GM08714 (cell line): ENCODE measurements at regions not wholly inside any gene's neighbourhood (a gene's known extent, or its start where the extent isn't known, plus 50 kb on each side); places are given as distances from the start of the nearest gene placed in this dataset.
"Not testable (repeated sequence)": the region's sequence is repeated elsewhere in the genome, so short reads cannot be mapped to it uniquely, and the experiment has no call there.

ENCODE experiments used
- H3K4me3 ChIP-seq: fragments of 200-500 bp; sonication (Bioruptor generic); 2 replicates; pipeline ENCODE4 v1.5.1; 2014; ENCODE audit warnings: mild to moderate bottlenecking, low read length, inconsistent platforms
- ZNF274 ChIP-seq: IDR thresholded peaks from 2 replicates; pipeline ENCODE4 v1.6.1; 2012; ENCODE audit warnings: mild to moderate bottlenecking, low read depth, low read length

- no peak overlapping the region for H3K4me3 ChIP-seq
- no peak for TF ChIP-seq ZNF274
Observed at GRCh38 chr7:21334906-21335305, 93.0 kb upstream of the SP4 start.

GRCh38 chr7:21336743-21337142 lies 91.1 kb upstream of the SP4 start:
- no peak overlapping the region for H3K4me3 ChIP-seq
- TF ChIP-seq ZNF274: no peak

- TF ChIP-seq ZNF274: no peak
- H3K4me3 ChIP-seq: no peak overlapping the region
Observed at GRCh38 chr7:21338728-21339164, 89.1 kb upstream of the SP4 start.

GRCh38 chr7:21344900-21345299 lies 83.0 kb upstream of the SP4 start:
- H3K4me3 ChIP-seq: not testable (repeated sequence)

- TF ChIP-seq ZNF274: no peak
- no peak overlapping the region for H3K4me3 ChIP-seq
Observed at GRCh38 chr7:21345361-21345760, 82.5 kb upstream of the SP4 start.

GRCh38 chr7:21346297-21346696 lies 81.6 kb upstream of the SP4 start:
- no peak overlapping the region for H3K4me3 ChIP-seq
- TF ChIP-seq ZNF274: no peak

GRCh38 chr7:21352540-21353387 lies 75.1 kb upstream of the SP4 start:
- peak overlapping the region; percentile 42; the same call in 1 of the 2 replicates for H3K4me3 ChIP-seq
- TF ChIP-seq ZNF274: no peak

- no peak overlapping the region for H3K4me3 ChIP-seq
- TF ChIP-seq ZNF274: no peak
Observed at GRCh38 chr7:21353388-21353780, 74.5 kb upstream of the SP4 start.

- H3K4me3 ChIP-seq: no peak overlapping the region
- no peak for TF ChIP-seq ZNF274
Observed at GRCh38 chr7:21354284-21354683, 73.6 kb upstream of the SP4 start.

GRCh38 chr7:21355406-21355874 lies 72.4 kb upstream of the SP4 start:
- no peak for TF ChIP-seq ZNF274
- H3K4me3 ChIP-seq: no peak overlapping the region

- no peak overlapping the region for H3K4me3 ChIP-seq
- TF ChIP-seq ZNF274: no peak
Observed at GRCh38 chr7:21356616-21357015, 71.3 kb upstream of the SP4 start.

- no peak for TF ChIP-seq ZNF274
- H3K4me3 ChIP-seq: no peak overlapping the region
Observed at GRCh38 chr7:21357151-21358097, 70.5 kb upstream of the SP4 start.

GRCh38 chr7:21358648-21359047 lies 69.2 kb upstream of the SP4 start:
- TF ChIP-seq ZNF274: no peak

GRCh38 chr7:21359163-21359562 lies 68.7 kb upstream of the SP4 start:
- H3K4me3 ChIP-seq: no peak overlapping the region
- no peak for TF ChIP-seq ZNF274

More at GRCh38 chr7:21358648-21359047, 69.2 kb upstream of the SP4 start:
- H3K4me3 ChIP-seq: no peak overlapping the region
